ENCODE measurements at regions not wholly inside any gene's neighbourhood (a gene's known extent, or its start where the extent isn't known, plus 50 kb on each side); places are given as distances from the start of the nearest gene placed in this dataset.

GRCh38 chr12:107225635-107226034, 132.3 kb upstream of the CRY1 start:
- Histone ChIP-seq H3K4me3 (no peak overlapping the region), H3K27me3 (ENCODE audit: low read depth) (no peaks in the 10 kb centered on the region), H3K36me3 (no peaks in the 10 kb centered on the region), H3K27ac (no peak overlapping the region), H3K4me1 (no peaks in the 10 kb centered on the region), H3K9me3 (no peaks in the 10 kb centered on the region)
- TF ChIP-seq CTCF (IDR thresholded peaks at IDR 0.05) = no peak
- ATAC-seq = no peak
- DNase-seq = no peak
- intact Hi-C loops (cut with DNase I) = no loop called here

GRCh38 chr12:107226126-107226525, 132.8 kb upstream of the CRY1 start:
- no peak for TF ChIP-seq CTCF (IDR thresholded peaks at IDR 0.05)
- ATAC-seq (no peak), DNase-seq (no peak)
- no peak overlapping the region for H3K27ac ChIP-seq
- no peaks in the 10 kb centered on the region for H3K27me3 ChIP-seq (ENCODE audit: low read depth)
- H3K36me3 ChIP-seq = no peaks in the 10 kb centered on the region
- intact Hi-C loops (cut with DNase I) = no loop called here
- H3K9me3 ChIP-seq = no peaks in the 10 kb centered on the region
- no peak overlapping the region for H3K4me3 ChIP-seq
- H3K4me1 ChIP-seq = no peaks in the 10 kb centered on the region

GRCh38 chr12:107228076-107228475, 134.7 kb upstream of the CRY1 start:
- Histone ChIP-seq H3K27ac (no peak overlapping the region), H3K27me3 (ENCODE audit: low read depth) (no peaks in the 10 kb centered on the region), H3K9me3 (no peaks in the 10 kb centered on the region), H3K36me3 (no peaks in the 10 kb centered on the region), H3K4me3 (no peak overlapping the region), H3K4me1 (no peaks in the 10 kb centered on the region)
- ATAC-seq (no peak), DNase-seq (no peak)
- TF ChIP-seq CTCF (IDR thresholded peaks at IDR 0.05) = no peak
- intact Hi-C loops (cut with DNase I) = no loop called here

- Histone ChIP-seq H3K4me1 (no peaks in the 10 kb centered on the region), H3K9me3 (no peaks in the 10 kb centered on the region), H3K36me3 (no peaks in the 10 kb centered on the region), H3K4me3 (no peak overlapping the region), H3K27me3 (ENCODE audit: low read depth) (no peaks in the 10 kb centered on the region), H3K27ac (no peak overlapping the region)
- DNase-seq (no peak), ATAC-seq (no peak)
- no peak for TF ChIP-seq CTCF (IDR thresholded peaks at IDR 0.05)
- intact Hi-C loops (cut with DNase I) = no loop called here
These were observed 136.5 kb upstream of the CRY1 start for GRCh38 chr12:107229827-107230226.

- no peak for ATAC-seq
These were observed 138.0 kb upstream of the CRY1 start for GRCh38 chr12:107231303-107231702.

More at GRCh38 chr12:107231303-107231702, 138.0 kb upstream of the CRY1 start:
- Histone ChIP-seq H3K4me3 (no peak overlapping the region), H3K36me3 (no peaks in the 10 kb centered on the region), H3K27me3 (ENCODE audit: low read depth) (no peaks in the 10 kb centered on the region), H3K4me1 (no peaks in the 10 kb centered on the region), H3K27ac (no peak overlapping the region), H3K9me3 (no peaks in the 10 kb centered on the region)
- no peak for TF ChIP-seq CTCF (IDR thresholded peaks at IDR 0.05)
- intact Hi-C loops (cut with DNase I) = no loop called here
- no peak for DNase-seq
